GM19099 (cell line): ENCODE measurements at regions not wholly inside any gene's neighbourhood (a gene's known extent, or its start where the extent isn't known, plus 50 kb on each side); places are given as distances from the start of the nearest gene placed in this dataset.

Source experiments
- POLR2A ChIP-seq: IDR thresholded peaks from 3 replicates; pipeline ENCODE4 v1.6.1; 2011; ENCODE audit warnings: low read depth; ENCODE audit not compliant: insufficient read length; ENCODE audit errors: extremely low read depth

- TF ChIP-seq POLR2A = no peak
Observed at GRCh38 chr2:13596233-13596632, 879.5 kb downstream of the TRIB2 start.

- no peak for TF ChIP-seq POLR2A
Observed at GRCh38 chr2:13597176-13597575, 880.4 kb downstream of the TRIB2 start.

GRCh38 chr2:13601506-13601905, 884.8 kb downstream of the TRIB2 start:
- no peak for TF ChIP-seq POLR2A

GRCh38 chr2:13604951-13605661, 888.4 kb downstream of the TRIB2 start:
- no peak for TF ChIP-seq POLR2A

GRCh38 chr2:13607139-13607538, 890.4 kb downstream of the TRIB2 start:
- no peak for TF ChIP-seq POLR2A

GRCh38 chr2:13611939-13612338, 895.2 kb downstream of the TRIB2 start:
- TF ChIP-seq POLR2A = no peak

GRCh38 chr2:13616059-13616458, 899.3 kb downstream of the TRIB2 start:
- TF ChIP-seq POLR2A = no peak

GRCh38 chr2:13616616-13617015, 899.9 kb downstream of the TRIB2 start:
- TF ChIP-seq POLR2A = no peak

- TF ChIP-seq POLR2A = no peak
Observed at GRCh38 chr2:13628122-13628521, 911.4 kb downstream of the TRIB2 start.

GRCh38 chr2:13638181-13638580, 921.4 kb downstream of the TRIB2 start:
- no peak for TF ChIP-seq POLR2A

- TF ChIP-seq POLR2A = no peak
Observed at GRCh38 chr2:13649918-13650317, 933.2 kb downstream of the TRIB2 start.

- TF ChIP-seq POLR2A = no peak
Observed at GRCh38 chr2:13650586-13651180, 933.9 kb downstream of the TRIB2 start.

- TF ChIP-seq POLR2A = no peak
Observed at GRCh38 chr2:13651684-13652131, 935.0 kb downstream of the TRIB2 start.

- no peak for TF ChIP-seq POLR2A
Observed at GRCh38 chr2:13652531-13653313, 936.0 kb downstream of the TRIB2 start.

- no peak for TF ChIP-seq POLR2A
Observed at GRCh38 chr2:13654416-13654815, 937.7 kb downstream of the TRIB2 start.

GRCh38 chr2:13660231-13660630, 943.5 kb downstream of the TRIB2 start:
- TF ChIP-seq POLR2A = no peak

GRCh38 chr2:13662055-13662454, 945.3 kb downstream of the TRIB2 start:
- TF ChIP-seq POLR2A = no peak
